ENCODE measurements at regions not wholly inside any gene's neighbourhood (a gene's known extent, or its start where the extent isn't known, plus 50 kb on each side); places are given as distances from the start of the nearest gene placed in this dataset.

DNA sequence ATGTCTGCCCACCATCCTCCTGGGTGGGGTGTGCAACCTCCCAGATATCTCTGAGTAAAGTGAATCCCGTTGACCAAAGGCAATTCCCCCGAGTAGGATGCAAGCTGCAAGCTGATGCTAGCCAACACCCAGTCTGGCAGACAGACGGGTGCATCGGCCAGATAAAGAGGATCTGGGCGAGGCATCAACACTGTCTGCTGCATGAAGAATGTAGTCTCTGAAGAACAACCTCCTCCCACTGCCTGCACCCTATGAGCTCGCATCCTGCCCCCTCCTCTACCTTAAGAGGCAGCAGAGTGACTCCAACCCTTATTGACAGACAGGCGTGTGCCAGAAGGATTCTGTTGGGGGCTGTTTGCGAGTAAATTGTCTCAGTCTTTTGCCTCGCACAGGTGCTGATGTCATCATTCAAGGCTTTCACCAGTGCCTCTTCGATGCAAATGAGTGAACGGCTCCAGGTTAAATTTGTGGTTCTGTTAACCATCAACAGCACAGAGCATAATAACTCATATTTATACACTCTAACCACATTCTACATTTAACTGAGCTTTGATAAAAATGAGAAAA is 546.9 kb downstream of the BCOR start:
- TF ChIP-seq ELF4 (CRISPR knock-in tag; IDR thresholded peaks at IDR 0.05) (no peak), ILK (tag; IDR thresholded peaks at IDR 0.05; ENCODE audit: borderline replicate concordance, low read depth) (no peak), TAF15 (IDR thresholded peaks at IDR 0.05; ENCODE audit: low read depth, low read length) (no peak), POLR2AphosphoS5 (IDR thresholded peaks at IDR 0.05; ENCODE audit: control insufficient read depth, insufficient read depth, low read depth, low read length) (peak; percentile 41; the same call in 1 of the 2 replicates), HNRNPLL (IDR thresholded peaks at IDR 0.05; ENCODE audit: low read depth, low read length, poor library complexity, severe bottlenecking) (no peak), ZBTB33 (CRISPR knock-in tag; IDR thresholded peaks at IDR 0.05) (no peak), TCF3 (CRISPR knock-in tag; IDR thresholded peaks at IDR 0.05) (peak; percentile 95), PHF21A (IDR thresholded peaks at IDR 0.05; ENCODE audit: borderline replicate concordance, low read depth) (no peak), FOXM1 (IDR thresholded peaks at IDR 0.05; ENCODE audit: low read depth) (no peak), FOXM1 (CRISPR knock-in tag; IDR thresholded peaks at IDR 0.05; ENCODE audit: low read depth) (no peak), SP1 (CRISPR knock-in tag; IDR thresholded peaks at IDR 0.05) (no peak), TCF7L2 (IDR thresholded peaks at IDR 0.05; ENCODE audit: low read depth, low read length) (no peak), ATF2 (CRISPR knock-in tag; IDR thresholded peaks at IDR 0.05) (no peak), CSDE1 (IDR thresholded peaks at IDR 0.05) (no peak)
- TF ChIP-seq, protein P1, sequence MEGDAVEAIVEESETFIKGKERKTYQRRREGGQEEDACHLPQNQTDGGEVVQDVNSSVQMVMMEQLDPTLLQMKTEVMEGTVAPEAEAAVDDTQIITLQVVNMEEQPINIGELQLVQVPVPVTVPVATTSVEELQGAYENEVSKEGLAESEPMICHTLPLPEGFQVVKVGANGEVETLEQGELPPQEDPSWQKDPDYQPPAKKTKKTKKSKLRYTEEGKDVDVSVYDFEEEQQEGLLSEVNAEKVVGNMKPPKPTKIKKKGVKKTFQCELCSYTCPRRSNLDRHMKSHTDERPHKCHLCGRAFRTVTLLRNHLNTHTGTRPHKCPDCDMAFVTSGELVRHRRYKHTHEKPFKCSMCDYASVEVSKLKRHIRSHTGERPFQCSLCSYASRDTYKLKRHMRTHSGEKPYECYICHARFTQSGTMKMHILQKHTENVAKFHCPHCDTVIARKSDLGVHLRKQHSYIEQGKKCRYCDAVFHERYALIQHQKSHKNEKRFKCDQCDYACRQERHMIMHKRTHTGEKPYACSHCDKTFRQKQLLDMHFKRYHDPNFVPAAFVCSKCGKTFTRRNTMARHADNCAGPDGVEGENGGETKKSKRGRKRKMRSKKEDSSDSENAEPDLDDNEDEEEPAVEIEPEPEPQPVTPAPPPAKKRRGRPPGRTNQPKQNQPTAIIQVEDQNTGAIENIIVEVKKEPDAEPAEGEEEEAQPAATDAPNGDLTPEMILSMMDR (IDR thresholded peaks at IDR 0.05 in 2 of 3, conservative IDR thresholded peaks at IDR 0.05 in 1 of 3; ENCODE audit: insufficient read depth in 2 of 3, low read depth in 1 of 3, low read length in 3 of 3): no peak
